ENCODE measurements at regions not wholly inside any gene's neighbourhood (a gene's known extent, or its start where the extent isn't known, plus 50 kb on each side); places are given as distances from the start of the nearest gene placed in this dataset.

DNA sequence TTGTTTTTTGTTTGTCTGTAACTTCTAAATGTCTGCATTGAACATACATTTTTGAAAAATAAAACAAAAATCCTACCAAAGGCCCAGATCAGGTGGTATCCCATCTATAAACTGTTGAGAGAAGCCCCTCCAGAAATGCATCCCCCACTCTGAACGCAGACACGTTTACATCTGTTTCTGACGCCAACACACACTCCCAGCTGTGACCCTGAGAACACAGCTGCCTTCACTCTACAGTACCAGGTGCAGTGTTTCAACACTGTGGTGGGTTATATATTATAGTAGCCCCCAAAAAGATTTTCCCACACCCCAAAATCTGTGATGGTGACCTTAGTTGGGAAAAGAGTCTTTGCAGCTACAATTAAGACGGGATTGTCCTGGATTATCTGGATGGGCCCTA is 199.1 kb upstream of the JARID2 start:
- Histone ChIP-seq H3K27me3 (ENCODE audit: control insufficient read depth, low read length) (peaks cover 7% of the 10 kb centered on the region; the same call in 1 of the 2 replicates), H3K4me2 (ENCODE audit: low read length) (no peak overlapping the region), H4K20me1 (ENCODE audit: control insufficient read depth, insufficient read depth, low read depth, low read length) (no peaks in the 10 kb centered on the region), H3K79me2 (ENCODE audit: control insufficient read depth, low read length) (no peaks in the 10 kb centered on the region), H3K4me1 (ENCODE audit: control insufficient read depth, low read length) (no peaks in the 10 kb centered on the region), H3K9me3 (ENCODE audit: control insufficient read depth, insufficient read depth, low read length) (no peaks in the 10 kb centered on the region), H3F3A (ENCODE audit: control insufficient read depth, insufficient read depth) (no peaks in the 10 kb centered on the region), H3K9me2 (replicated peaks; ENCODE audit: control insufficient read depth, low read length) (no peaks in the 10 kb centered on the region), H3K27ac (ENCODE audit: low read depth, low read length) (no peak overlapping the region), H3K4me3 (ENCODE audit: low read length) (no peak overlapping the region), H3K36me3 (ENCODE audit: control insufficient read depth, low read length) (no peaks in the 10 kb centered on the region)
- TF ChIP-seq, protein P1, sequence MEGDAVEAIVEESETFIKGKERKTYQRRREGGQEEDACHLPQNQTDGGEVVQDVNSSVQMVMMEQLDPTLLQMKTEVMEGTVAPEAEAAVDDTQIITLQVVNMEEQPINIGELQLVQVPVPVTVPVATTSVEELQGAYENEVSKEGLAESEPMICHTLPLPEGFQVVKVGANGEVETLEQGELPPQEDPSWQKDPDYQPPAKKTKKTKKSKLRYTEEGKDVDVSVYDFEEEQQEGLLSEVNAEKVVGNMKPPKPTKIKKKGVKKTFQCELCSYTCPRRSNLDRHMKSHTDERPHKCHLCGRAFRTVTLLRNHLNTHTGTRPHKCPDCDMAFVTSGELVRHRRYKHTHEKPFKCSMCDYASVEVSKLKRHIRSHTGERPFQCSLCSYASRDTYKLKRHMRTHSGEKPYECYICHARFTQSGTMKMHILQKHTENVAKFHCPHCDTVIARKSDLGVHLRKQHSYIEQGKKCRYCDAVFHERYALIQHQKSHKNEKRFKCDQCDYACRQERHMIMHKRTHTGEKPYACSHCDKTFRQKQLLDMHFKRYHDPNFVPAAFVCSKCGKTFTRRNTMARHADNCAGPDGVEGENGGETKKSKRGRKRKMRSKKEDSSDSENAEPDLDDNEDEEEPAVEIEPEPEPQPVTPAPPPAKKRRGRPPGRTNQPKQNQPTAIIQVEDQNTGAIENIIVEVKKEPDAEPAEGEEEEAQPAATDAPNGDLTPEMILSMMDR (IDR thresholded peaks at IDR 0.05; ENCODE audit: low read depth, low read length, poor library complexity, severe bottlenecking): no peak
- no peak for TF ChIP-seq EZH2phosphoT487 (IDR thresholded peaks at IDR 0.05; ENCODE audit: borderline replicate concordance, low read length)

DNA sequence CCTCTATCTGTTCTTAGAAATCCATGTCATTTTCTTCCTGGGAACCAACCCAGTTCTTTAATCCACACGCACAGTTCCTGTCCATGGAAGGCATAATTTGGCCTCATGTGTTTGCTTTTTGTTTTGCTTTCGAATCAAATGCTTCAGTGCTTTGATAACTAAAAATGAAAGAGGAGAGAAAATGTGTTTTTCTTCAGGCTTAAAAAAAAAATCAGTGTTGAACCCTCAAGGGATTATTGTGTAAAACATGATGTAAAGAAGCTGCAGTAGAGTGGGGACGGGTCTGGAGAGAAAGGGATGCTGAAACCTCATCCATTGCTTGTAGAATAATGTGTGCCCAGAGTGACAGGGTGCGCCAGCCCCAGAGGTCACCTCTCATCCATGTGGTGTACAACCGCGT is 197.5 kb upstream of the JARID2 start:
- H3K4me3 ChIP-seq (ENCODE audit: low read length): no peak overlapping the region
- H3K9me2 ChIP-seq (replicated peaks; ENCODE audit: control insufficient read depth, low read length): no peaks in the 10 kb centered on the region
- TF ChIP-seq, protein P1 (IDR thresholded peaks at IDR 0.05; ENCODE audit: low read depth, low read length, poor library complexity, severe bottlenecking): no peak
- no peak for TF ChIP-seq EZH2phosphoT487 (IDR thresholded peaks at IDR 0.05; ENCODE audit: borderline replicate concordance, low read length)
- no peaks in the 10 kb centered on the region for H3K79me2 ChIP-seq (ENCODE audit: control insufficient read depth, low read length)
- no peaks in the 10 kb centered on the region for H4K20me1 ChIP-seq (ENCODE audit: control insufficient read depth, insufficient read depth, low read depth, low read length)
- no peaks in the 10 kb centered on the region for H3F3A ChIP-seq (ENCODE audit: control insufficient read depth, insufficient read depth)
- no peaks in the 10 kb centered on the region for H3K9me3 ChIP-seq (ENCODE audit: control insufficient read depth, insufficient read depth, low read length)
- no peaks in the 10 kb centered on the region for H3K36me3 ChIP-seq (ENCODE audit: control insufficient read depth, low read length)
- no peak overlapping the region for H3K4me2 ChIP-seq (ENCODE audit: low read length)
- H3K27ac ChIP-seq (ENCODE audit: low read depth, low read length): no peak overlapping the region
- H3K27me3 ChIP-seq (ENCODE audit: control insufficient read depth, low read length): peaks cover 9% of the 10 kb centered on the region; the same call in 1 of the 2 replicates
- no peaks in the 10 kb centered on the region for H3K4me1 ChIP-seq (ENCODE audit: control insufficient read depth, low read length)

DNA sequence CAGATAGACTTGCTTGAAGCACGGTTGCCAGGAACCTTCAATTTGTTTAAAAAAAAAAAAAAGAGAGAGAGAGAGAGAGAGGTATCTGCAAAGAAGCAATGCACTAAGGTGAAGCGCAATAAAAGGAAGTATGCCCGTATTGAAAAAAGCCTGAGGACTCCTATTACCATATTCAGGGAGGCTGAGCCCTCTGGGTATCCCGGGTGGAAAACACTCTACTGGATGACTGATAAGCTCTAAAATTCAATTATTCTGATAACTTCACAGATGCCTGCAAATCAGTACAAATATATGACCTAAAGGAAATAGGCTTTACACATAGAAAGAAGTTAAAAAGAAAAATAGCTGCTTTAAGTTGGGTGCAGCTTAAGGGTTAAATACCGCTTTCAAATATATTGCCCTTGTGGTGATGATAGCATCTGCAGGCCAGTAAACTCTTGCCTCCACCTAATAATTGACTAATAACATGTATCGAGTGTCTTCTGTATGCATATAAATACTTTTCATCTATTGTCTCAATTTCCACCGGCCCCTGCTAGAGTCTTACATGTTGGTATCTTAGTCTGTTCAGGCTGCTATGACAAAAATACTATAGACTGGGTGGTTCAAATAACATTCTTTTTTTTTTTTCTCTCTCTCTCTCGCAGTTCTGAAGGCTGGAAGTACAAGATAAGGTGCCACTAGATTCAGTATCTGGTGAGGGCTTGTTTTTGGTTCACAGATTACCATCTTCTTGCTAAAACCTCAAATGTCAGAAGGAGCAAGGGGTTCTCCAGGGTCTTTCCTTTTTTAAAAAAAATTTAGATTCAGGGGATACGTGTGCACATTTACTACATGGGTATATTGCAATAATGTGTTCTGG is 187.4 kb upstream of the JARID2 start:
- Histone ChIP-seq H3K9me2 (replicated peaks; ENCODE audit: control insufficient read depth, low read length) (no peaks in the 10 kb centered on the region), H4K20me1 (ENCODE audit: control insufficient read depth, insufficient read depth, low read depth, low read length) (no peaks in the 10 kb centered on the region), H3K79me2 (ENCODE audit: control insufficient read depth, low read length) (no peaks in the 10 kb centered on the region), H3K27me3 (ENCODE audit: control insufficient read depth, low read length) (no peaks in the 10 kb centered on the region), H3K27ac (ENCODE audit: low read depth, low read length) (no peak overlapping the region), H3K4me2 (ENCODE audit: low read length) (no peak overlapping the region), H3K9me3 (ENCODE audit: control insufficient read depth, insufficient read depth, low read length) (no peaks in the 10 kb centered on the region), H3F3A (ENCODE audit: control insufficient read depth, insufficient read depth) (no peaks in the 10 kb centered on the region), H3K4me3 (ENCODE audit: low read length) (no peak overlapping the region), H3K36me3 (ENCODE audit: control insufficient read depth, low read length) (no peaks in the 10 kb centered on the region), H3K4me1 (ENCODE audit: control insufficient read depth, low read length) (no peaks in the 10 kb centered on the region)
- TF ChIP-seq EZH2phosphoT487 (IDR thresholded peaks at IDR 0.05; ENCODE audit: borderline replicate concordance, low read length): no peak
- TF ChIP-seq, protein P1 (IDR thresholded peaks at IDR 0.05; ENCODE audit: low read depth, low read length, poor library complexity, severe bottlenecking): no peak
